Kasumi-1 (cell line): ENCODE measurements at regions not wholly inside any gene's neighbourhood (a gene's known extent, or its start where the extent isn't known, plus 50 kb on each side); places are given as distances from the start of the nearest gene placed in this dataset.
A peak's percentile ranks its signal among the peaks of the same experiment; 100 is the strongest.

ENCODE experiments used
- DNase-seq, 2 experiments: peaks; one replicate each; lab custom pipeline; 2025; lab: John Stamatoyannopoulos, UW

GRCh38 chr12:27179400-27180214 lies 64.5 kb upstream of the STK38L start:
- DNase-seq = peak; percentile 94

GRCh38 chr12:27180906-27181505 lies 63.1 kb upstream of the STK38L start:
- no peak for DNase-seq

- DNase-seq = no peak
These were observed 60.7 kb upstream of the STK38L start for GRCh38 chr12:27183342-27183741.

GRCh38 chr12:27185234-27186021 lies 58.7 kb upstream of the STK38L start:
- DNase-seq = peak; percentile 37 to 38

GRCh38 chr12:27186022-27186839 lies 57.9 kb upstream of the STK38L start:
- DNase-seq = no peak

- no peak for DNase-seq
These were observed 56.4 kb upstream of the STK38L start for GRCh38 chr12:27187697-27188096.

- no peak for DNase-seq
These were observed 53.3 kb upstream of the STK38L start for GRCh38 chr12:27190761-27191160.

GRCh38 chr12:27191531-27191930 lies 52.6 kb upstream of the STK38L start:
- DNase-seq = no peak

- DNase-seq = no peak
These were observed 51.8 kb upstream of the STK38L start for GRCh38 chr12:27192118-27192802.

- no peak for DNase-seq
These were observed 51.0 kb upstream of the STK38L start for GRCh38 chr12:27193106-27193505.

- DNase-seq = no peak
These were observed 50.1 kb upstream of the STK38L start for GRCh38 chr12:27193854-27194544.
